GM21526 (cell line): ENCODE measurements at regions not wholly inside any gene's neighbourhood (a gene's known extent, or its start where the extent isn't known, plus 50 kb on each side); places are given as distances from the start of the nearest gene placed in this dataset.

Experiments
- ATAC-seq: cut with Tn5 transposase; IDR thresholded peaks from one replicate; pipeline ENCODE4 v1.9.1; 2021; ENCODE audit warnings: moderate library complexity; ENCODE audit not compliant: unreplicated experiment, low FRiP score

GRCh38 chr1:162924179-162924578 is 63.2 kb upstream of the CCDC190 start:
- ATAC-seq = no peak

GRCh38 chr1:162922201-162922600 is 61.2 kb upstream of the CCDC190 start:
- ATAC-seq = no peak

DNA sequence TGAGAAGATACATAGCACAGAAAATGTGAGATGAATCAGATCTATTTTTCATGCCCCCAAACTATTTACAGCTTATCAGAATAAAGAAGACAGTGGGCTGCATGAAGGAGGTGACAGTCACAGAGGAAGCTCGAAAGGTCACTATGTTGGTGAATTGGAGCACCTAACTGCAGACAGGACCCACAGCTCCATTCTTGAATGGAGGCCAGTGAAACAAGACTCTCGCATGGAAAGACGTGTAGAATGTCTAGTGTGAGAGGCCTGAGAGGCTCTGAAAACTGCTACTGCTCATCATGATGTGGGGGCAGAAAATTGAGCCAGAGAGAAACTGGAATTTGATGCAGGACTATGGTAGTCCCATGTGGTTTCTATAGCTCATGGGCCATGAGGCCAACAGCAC is 60.3 kb upstream of the CCDC190 start:
- no peak for ATAC-seq

- ATAC-seq = no peak
These were observed 58.1 kb upstream of the CCDC190 start for GRCh38 chr1:162919034-162919433.

GRCh38 chr1:162918151-162918754 is 57.3 kb upstream of the CCDC190 start:
- ATAC-seq = no peak

- no peak for ATAC-seq
These were observed 56.0 kb upstream of the CCDC190 start for GRCh38 chr1:162916821-162917613.

GRCh38 chr1:162916407-162916806 is 55.4 kb upstream of the CCDC190 start:
- ATAC-seq = no peak

DNA sequence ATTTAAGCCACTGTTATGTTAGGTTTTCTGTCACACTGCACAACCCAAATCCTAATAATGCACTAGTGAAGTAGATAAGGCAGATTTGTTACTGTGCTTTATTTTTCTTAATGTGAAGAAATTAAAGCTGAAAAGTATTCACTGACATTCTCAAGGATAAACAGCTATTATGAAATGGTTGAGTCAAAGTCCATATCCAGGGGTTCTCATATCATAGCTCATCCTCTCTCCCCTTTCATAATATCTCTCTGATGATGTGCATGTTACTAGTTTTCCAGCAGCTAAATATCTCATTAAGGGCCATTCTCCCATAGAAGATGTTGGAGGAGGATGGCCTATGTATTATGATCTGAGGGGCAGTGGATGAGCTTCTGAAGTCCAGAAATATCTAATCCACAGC is 53.6 kb upstream of the CCDC190 start:
- ATAC-seq = no peak

DNA sequence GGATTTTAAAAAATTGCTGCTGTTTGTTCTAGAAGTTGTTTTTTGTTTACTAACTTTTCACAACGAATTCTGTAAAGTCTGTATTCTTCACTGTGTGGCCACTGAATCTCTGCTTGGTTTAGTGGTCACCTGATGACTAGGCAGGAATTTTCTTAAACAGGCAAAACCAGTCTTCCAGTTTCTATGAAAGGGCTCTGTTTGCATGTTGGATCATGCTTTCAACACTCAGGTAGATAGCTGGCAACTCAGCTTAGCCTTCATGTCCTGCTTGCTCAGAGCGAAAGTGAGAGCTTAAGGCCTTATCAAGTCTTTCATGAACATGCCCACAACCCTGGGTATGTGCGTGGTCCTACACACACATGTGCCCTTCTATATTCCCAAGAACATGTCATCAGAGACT is 52.4 kb upstream of the CCDC190 start:
- ATAC-seq = no peak

DNA sequence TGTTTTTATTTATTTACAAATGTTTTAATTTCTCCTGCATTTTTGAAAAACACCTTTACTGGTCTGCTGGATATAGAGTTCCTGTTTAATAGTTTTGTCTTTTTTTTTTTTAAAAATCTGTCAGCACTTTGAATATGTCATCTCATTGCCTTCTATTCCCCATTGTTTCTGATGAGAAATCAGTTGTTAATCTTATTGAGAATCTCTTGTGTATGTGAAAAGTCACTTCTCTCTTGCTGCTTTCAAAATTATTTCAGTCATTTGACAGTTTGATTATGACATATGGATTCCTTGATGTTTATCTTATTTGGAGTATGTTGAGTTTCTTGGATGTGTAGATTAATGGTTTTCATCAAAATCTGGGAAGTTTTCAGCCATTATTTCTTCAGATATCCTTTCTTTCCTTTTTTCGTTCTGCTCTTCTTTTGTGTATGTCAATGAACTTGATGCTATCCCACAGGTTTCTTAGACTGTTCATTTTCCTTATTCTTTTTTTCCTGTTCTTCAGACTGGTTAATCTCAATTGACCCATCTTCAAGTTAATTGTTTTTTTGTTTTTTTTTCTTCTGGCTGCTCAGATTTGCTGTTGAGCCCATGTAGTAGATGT is 51.2 kb upstream of the CCDC190 start:
- no peak for ATAC-seq
